Activated naive CD4-positive, alpha-beta T cell (primary cell): ENCODE measurements at regions not wholly inside any gene's neighbourhood (a gene's known extent, or its start where the extent isn't known, plus 50 kb on each side); places are given as distances from the start of the nearest gene placed in this dataset.
"Not testable (repeated sequence)": the region's sequence is repeated elsewhere in the genome, so short reads cannot be mapped to it uniquely, and the experiment has no call there.

Experiments
- DNase-seq, 4 experiments: peaks; one replicate each; lab custom pipeline; 2025; lab: John Stamatoyannopoulos, UW

DNA sequence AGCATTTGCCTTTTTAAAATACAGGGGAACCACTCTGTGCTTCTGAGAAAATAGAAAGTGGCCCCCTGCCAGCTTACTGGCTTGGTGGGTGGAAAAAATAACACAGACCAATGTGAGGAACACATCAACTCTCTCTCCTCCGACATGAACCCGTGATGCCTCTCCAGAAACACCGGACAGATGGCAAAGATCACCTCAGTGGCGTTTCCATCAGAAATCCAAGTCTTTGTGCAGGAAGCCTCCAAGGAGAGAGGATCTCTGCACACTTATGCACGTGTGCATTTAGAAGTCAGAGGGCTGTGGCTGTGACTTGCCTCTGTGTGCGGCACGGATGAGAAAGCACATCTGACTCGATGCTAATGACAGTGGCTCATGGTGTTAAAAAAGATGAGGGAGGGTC, 112.3 kb upstream of the KLF12 start:
- DNase-seq: no peak

DNA sequence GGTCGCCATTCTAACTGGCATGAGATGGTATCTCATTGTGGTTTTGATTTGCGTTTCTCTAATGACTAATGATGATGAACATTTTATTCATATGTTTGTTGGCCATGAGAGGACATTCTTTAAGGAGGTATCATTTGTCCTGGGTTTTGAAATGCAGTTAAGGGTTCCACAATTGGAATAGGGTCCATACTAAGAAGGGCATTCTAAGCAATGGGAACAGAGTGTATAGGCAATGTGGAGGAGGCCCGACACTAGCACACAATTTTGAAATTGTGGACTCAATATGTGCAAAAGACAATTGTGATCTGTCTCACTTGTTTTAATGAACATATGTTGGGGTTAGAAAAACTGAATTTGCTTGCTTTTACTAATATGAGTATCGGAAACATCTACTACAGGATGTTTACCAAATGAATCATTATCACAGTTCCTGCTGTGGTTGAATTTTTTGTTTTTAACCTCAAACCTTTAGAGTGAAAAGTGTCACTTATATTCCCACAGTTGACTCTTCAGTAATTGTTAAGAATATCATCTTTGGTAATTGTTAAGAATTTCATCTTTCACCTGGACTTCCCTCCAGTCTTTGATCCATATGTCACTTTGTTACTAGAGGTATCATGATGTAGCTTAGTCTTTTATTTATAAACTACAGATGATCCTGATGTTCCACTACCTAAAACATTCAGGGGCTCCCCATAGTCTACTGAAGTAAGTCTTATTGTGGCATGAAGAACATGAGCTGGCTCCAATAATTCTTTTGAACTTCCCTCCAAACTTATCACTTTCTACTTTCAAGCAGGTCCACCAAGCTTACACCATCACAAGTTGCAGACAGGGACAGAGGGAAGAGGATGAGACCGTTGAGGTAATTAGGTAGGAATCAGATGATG, 109.7 kb upstream of the KLF12 start:
- DNase-seq: no peak

DNA sequence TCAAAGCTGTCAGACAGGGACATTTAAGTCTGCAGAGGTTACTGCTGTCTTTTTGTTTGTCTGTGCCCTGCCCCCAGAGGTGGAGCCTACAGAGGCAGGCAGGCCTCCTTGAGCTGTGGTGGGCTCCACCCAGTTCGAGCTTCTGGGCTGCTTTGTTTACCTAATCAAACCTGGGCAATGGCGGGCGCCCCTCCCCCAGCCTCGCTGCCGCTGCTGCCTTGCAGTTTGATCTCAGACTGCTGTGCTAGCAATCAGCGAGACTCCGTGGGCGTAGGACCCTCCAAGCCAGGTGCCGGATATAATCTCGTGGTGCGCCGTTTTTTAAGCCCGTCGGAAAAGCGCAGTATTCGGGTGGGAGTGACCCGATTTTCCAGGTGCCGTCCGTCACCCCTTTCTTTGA, 107.1 kb upstream of the KLF12 start:
- DNase-seq: not testable (repeated sequence)

DNA sequence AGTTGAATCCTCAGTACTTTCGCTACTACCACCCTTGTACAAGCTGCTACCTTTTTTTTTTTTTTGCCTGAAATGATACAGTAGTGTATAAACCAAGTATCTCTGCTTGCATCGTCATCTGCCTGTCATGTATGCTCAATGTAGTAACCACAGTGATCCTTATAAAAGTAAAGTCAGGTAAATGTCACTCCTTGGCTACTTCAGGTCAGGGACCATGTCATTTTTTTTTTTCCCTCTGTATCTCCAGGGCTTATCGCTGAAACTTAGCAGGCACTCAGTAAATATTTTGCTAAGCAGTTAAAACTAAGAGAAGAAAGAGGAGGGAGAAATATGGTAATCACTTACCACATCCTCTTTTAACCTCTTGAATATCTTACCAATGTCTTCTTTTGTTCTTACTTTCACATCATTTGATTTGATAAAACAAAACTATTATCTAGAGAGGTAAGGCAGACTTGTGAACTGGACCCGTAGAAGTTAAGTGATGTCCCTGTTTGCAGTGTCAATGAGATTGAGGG, 96.8 kb upstream of the KLF12 start:
- DNase-seq: no peak

DNA sequence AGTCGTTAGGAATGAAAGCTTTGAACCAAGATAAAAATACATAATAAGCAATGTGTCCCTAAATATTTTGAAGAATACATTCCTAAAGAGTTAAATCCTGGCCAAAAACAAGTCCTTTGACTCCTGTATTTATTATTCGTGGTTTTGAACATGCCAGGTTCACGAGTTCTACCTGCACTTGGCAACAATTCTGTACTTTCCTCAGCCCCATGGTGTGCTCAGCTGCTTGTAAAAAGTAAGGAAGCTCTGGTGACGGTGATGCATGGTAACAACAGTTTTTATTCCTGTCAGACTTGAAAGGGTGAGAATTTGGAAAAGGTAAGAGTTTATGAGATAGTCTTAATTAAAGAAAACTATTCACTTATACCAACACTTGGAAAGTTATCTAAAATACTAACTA, 95.0 kb upstream of the KLF12 start:
- no peak for DNase-seq

DNA sequence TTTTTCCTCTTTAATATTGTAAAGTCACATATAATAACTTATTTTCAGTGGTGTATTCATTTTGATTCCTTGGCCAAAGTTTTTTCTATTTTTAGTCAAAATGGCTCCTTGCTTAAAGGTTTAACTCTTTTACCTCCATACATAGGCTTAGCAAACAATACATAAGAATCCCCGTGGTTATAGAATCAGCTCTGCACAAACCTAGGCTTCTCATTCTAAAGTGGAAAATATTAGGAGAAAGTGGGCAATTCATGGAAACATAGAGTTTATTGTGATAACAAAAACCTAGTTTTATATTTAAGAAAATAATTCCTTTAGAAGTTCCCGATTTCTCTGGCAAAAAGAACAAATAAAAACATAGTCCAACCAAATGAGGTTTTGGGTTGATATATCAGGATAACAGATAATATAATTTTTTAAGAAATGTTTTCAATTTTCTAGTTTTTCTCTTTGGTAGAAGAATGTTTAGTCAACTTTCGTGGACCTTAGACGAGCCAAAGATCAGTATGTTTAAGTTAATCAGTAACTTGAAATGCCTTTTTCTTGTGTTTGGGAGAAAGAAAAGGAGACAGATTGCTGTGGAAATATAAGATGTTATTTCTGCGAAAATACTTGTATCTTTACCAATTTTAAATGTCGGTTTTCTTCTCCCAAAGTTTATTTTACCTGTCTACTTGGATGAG, 93.4 kb upstream of the KLF12 start:
- DNase-seq: no peak

DNA sequence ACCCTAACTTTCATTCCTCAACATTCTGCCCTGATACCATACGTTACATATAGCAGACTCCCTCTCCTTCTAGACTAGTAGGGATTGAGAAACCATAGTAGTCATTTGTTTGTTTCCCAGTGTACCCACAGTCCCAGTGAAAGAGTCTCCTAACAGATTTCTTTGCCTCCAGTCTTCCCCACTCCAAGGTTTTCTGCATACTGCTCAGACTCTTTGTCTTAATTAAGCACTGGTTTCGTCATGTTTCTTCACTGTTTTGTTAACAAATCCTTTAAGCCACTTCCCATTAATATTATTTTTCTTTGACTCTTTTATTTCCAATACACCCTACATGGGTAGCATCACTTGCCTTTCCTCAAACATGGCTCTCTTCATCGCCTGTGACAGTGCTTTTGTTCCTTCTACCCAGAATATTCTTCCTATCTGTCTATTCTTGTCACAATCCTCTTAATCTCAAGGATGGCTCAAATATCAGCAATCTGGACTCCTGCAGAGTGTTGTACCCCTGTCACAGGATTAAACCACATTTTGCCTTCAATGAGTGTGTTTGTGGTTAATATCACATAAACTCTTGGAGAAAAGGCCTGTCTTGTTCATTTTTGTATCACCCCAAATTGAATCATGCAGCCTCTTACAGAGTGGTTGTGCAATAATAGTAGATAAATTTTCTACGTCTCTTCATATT, 92.7 kb upstream of the KLF12 start:
- no peak for DNase-seq

DNA sequence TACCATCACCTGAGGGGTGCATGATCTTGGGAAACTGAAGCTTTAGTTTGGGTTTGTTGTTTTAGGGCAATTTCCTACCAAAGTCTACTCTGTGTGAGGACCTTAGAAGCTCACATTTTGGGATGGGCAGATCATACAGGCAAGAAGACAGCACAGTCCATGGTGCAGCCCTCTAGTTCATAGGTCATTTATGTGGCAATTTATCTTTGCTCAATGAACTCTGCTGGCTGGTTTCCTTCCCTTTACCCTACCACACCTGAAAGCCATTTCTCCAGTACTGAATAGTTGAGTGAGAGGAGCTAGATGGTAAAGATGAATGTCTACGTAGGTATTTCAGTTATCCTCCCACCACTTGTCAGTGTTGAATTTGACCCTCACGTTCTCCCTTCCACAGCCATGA, 87.5 kb upstream of the KLF12 start:
- DNase-seq: no peak

DNA sequence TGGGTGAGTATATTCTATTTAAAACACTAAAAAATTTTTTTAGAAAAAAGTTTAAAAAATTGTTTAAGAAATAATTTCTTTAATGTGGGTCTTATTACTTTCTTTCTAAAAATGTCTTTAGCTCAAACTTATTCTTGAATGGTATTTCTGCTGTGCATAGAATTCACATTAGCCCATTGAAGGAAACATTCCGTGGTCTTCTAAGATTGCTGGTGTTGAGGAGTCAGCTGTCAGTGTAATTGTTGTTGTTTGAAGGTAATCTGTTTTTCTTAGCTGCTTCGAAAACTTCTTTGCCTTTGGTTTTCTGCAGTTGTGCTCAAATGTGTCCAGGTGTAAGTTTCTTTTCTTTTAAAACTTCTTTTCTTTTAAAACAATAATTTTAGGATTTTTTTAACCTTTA, 85.4 kb upstream of the KLF12 start:
- no peak for DNase-seq

DNA sequence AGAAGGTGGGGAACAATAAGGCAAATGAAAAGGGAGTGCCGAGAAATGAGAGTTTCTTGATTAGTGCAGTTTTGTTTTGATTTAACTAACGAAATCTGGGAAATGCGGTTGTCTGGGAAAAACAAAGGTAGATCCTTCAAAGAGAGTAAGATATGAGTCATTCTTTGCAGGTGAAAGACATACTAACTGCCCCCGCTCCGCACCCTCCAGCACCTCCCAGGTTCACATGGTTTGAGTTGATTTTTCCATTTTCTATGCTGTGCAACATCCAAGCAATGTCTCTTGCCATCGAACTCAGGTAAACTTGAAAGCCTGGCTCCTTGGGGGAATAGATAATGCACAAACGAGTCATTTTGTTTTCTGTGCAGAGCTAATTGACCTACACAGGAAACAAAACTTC, 84.1 kb upstream of the KLF12 start:
- DNase-seq: no peak

DNA sequence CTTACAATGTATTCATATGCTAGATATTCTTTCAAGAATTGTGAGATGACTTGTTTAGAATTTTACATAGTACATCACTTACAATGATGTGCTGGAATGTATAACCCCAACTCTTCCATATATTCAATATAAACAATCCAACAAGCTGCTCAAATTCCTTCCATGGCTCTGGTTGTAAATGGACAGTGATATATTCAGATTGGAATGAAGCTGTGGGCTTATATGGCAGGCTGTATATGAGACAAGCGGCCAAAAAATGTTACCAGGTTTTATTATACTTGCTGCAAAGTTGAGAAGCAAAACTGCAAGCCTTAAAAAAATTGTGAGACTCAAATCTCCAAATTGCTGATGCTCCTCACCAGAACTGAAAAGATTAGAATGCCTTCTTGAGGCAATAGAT, 83.6 kb upstream of the KLF12 start:
- DNase-seq: no peak

DNA sequence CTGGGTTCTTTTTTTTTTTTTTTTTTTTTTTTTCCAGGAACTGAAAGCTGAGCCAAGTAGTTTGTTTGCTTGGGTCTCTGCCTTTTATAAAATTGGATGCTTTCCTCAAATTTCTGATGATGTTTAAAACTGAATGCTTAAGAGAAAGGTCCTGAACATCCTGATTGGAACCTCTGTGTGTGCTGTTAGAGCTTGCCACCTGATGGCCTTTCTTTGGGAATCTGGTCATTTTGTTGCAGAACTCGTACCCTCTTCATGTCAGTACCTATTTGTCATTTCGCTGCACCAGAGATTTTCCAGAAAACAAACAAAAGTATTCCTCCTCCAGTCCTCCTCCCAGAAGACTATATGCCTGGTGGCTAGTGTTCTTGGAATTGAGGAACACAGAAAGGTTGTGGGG, 81.2 kb upstream of the KLF12 start:
- DNase-seq: no peak

DNA sequence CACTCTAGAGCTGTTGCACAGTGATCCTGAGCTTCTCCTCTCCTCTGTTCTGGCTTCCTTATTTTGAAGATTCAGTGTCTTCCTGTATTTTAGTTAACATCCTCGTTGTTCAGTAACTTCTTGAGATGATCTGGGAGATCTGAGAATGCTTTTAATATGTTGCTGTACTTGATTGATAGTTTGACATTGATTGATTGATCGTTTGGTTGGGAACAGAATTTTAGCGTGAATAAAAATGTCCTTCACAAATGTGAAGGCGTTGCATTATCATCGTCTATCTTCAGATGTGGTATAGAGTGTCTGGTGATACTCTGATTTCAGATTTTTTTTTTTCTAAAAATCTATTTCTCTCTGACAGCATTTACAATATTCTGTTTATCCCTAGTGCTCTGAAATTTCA, 80.1 kb upstream of the KLF12 start:
- DNase-seq: no peak

DNA sequence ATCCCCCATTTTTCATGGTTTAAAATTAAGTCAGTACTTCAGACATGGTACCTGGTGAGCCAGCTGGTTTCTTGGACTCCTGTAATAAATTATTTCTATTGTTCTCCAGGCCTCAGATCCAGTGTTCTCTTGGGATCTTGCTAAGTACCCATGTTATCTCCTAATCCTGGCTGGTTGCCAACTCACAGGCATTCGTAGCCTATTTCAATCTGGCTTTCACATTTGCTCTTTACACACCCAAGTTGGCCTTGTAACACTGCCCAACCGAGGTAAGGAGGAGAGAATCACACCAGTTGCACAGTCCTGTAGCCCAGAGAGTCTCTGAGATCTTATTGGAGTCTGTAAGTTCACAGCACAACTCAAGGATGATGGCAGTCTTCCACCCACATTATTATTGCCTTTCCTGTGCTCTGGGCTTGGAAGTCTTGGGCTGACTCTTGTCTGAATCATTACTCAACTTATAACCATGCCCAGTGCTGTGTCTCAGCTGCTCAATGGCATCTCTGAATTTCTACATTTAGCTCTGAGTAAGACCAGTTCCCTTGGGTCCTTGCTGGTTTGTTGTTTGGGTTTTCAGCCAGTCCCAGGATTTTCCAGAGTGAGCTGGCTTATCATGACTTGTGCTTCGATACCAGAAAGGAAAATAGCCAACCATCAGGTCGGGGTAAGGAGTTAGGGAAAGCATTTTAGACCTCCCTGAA, 76.6 kb upstream of the KLF12 start:
- DNase-seq: no peak

DNA sequence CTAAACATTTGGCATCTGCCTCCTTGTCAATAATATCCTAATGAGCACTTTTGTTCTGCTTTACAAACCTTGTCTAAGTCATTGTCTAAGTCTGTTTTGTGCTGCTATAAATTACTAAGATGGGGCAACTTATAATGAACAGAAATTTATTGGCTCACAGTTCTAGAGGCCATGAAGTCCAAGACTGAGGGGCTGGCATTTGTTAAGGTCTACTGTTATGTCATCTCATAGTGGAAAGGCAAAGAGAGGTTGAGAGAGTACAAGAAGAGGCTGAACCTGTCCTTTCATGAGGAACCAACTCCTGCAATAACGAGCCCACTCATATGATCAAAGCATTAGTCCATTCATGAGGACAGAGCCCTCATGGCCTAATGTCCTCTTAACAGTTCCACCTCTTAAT, 72.7 kb upstream of the KLF12 start:
- DNase-seq: no peak

DNA sequence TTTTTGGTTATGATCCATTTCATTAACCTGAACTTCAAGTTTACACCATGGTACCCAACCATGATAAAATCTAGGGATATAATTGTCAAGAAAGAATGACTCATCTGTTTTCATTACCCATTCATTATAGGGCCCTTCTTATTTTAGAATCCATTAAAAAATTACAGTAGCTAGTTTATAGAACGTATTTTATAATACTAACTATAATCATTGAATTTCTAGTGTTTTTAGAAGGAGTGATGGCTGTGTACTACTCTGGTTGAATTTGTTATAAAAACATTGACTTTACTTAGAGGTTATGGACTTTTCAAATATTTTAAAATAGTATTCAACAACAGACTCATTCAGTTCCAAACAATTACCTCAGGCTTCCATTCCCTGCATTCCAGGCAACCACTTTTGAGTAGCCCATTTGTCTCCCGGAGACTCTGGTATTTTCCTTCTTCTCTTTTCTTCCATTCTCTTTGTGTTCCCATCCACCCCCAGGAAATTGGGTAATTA, 71.9 kb upstream of the KLF12 start:
- no peak for DNase-seq

DNA sequence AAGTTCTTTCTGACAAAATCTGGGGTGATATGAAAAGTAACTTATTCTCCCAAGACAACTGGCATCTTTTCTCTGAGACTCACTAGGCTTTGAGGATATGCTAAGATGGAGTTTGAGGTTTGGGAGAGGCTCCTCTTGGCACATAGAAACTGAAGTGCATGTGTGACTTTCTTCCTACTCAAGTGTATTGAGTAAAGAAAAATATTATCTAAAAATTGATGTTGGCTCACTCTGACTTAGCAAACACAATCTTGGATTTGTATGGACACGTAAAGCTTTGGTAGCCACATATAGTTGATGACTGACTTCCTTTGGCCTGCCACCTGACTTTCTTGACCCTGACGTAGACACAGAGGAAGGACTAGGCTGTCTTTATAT, 71.1 kb upstream of the KLF12 start:
- no peak for DNase-seq

DNA sequence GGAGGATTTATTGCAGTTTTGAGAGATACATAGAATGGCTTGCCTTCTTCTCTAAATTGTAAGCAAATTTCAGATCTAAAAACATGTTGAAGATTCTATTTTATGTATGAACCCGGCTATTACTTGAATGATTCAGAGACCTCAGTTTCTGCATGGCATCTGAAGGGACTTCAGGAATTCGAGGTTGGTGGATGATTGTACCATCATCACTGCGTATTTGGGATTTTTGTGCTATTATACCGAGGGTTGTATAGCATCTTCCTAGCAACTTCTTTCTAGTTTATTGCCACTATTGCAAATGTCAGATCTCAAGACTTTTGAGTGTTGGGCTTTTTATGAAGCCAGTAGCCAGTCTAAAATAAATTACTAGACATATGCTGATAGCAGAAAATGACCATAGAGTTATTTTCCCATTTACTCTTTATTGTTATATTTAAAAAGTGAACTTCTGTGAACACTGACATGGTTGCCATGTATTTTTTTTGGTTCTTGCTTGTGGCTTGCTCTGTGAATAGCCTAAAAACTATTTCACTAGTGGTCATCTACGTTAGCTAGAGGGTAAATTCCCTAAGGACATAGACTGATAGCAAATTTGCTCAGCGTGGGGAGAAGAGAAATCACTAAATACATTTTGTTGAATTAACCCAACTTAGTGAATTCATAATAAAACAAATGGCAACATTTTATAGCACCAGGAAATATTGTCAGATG, 70.6 kb upstream of the KLF12 start:
- DNase-seq: no peak

DNA sequence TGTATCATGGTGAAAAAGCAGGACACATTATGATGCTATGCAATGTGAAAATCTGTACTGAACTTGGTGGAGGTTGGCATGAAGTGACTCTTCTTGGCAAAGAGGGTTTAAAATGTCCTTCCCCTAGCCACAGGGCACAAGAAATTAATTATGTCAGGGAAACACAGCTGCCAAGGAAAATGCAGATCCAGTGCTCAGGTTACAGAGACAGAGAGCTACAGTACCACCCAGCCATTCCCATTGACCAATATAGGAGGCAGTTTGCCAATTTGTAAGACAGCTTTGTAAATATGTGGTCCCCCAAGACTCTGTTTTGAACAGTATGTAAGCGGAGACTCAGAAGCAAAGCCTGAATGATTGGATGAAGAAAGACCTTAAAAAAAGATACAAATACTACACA, 69.4 kb upstream of the KLF12 start:
- DNase-seq: no peak

DNA sequence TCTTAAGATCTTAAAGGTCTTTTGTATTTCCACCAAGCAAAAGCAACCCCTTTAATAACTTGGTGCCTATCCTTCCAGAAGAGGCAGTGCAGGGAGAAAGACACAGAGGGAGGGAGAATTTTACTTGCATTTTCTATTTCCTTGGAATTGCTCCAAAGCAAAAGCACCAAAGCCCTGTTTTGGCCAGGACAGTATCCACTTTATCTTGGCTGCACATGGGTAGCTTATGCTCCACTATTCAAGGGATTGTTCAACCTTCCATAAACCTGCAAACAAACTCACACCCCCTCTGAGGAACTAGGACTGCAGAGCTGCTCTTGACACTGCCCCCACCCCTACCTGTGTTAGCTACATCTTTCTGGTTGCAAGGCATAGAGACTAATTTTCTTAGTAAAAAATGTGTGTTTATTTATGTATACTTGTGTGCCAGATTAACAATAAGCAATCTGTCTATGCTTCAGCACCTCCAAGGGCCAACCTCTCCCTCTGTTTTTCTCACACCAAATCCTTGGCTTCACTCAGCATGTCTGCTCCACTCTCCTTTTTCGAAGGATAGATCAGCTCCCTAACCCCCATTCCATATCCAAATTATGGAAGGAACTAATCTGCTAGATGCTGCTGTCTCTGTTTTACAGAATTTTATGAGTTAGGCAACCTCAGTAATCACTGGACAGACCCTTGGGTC, 68.1 kb upstream of the KLF12 start:
- DNase-seq: no peak

DNA sequence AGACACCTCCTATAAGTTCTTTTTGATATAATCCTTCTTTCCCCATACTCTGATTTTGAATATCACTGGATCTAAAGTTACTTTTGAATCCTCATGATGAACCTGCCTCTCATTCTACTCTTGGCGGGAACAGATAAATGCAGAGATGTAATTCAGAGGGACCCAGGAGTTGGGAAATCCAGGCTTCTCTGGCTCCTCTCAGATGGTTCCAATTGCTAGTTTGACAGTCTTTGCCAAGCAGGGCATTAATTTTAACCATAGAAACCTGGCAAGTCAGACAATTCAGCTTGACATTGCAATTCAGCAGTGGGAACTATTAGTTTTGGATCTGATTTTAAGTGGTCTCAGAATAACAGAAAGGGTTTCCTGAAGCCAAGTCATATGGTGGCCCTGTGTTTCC, 67.3 kb upstream of the KLF12 start:
- no peak for DNase-seq
